ENCODE measurements at regions not wholly inside any gene's neighbourhood (a gene's known extent, or its start where the extent isn't known, plus 50 kb on each side); places are given as distances from the start of the nearest gene placed in this dataset.

DNA sequence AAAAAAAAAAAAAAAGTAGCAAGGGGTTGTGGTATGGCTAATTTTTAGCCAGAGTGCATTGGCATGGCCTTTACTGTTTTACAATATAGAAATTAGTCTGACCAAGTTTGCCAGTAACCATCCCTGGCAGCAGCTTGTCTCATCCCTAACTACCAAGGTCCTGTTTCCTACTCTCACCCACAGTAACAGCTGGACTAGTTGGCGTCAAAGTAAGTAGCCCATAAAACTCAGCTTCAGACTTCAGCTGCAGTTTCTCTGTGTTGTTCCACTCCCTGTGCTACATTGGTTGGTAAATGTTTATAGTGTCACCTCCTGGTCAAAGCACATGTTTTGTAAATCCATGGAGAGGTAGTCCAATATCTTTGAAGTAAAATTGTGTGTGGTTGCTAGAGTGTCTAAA is 691.3 kb downstream of the ZPLD1 start:
- no peak overlapping the region for H2AFZ ChIP-seq (ENCODE audit: control insufficient read depth, low read depth, low read length)
- in situ Hi-C loops (cut with MboI) (no loop called here), intact Hi-C loops (cut with micrococcal nuclease; ENCODE audit: unreplicated experiment) (loop anchor here (5.0 kb wide), 1 partner anchor 91 kb away; no protein-coding TSS in a partner anchor)
- no peaks in the 10 kb centered on the region for H3K36me3 ChIP-seq (ENCODE audit: control insufficient read depth in 2 of 2, insufficient read depth in 2 of 2, low read length in 1 of 2)
- BruUV-seq (replicated peaks) = no TSS peak
- H3K4me1 ChIP-seq (ENCODE audit: control insufficient read depth, insufficient read depth, low read length) = no peaks in the 10 kb centered on the region
- H3K9me3 ChIP-seq (replicated peaks; ENCODE audit: control insufficient read depth, insufficient read depth, low read length) = no peaks in the 10 kb centered on the region
- no peaks in the 10 kb centered on the region for H3K79me2 ChIP-seq (ENCODE audit: control insufficient read depth, insufficient read depth, low read length)
- POLR2A ChIA-PET = no interaction called here
- H3K4me2 ChIP-seq (ENCODE audit: control insufficient read depth, insufficient read depth) = no peak overlapping the region
- ATAC-seq = peak; percentile 52
- H3K4me3 ChIP-seq = no peak overlapping the region
- peak; percentile 15 for DNase-seq (ENCODE audit: low read depth, low spot score)
- SMC1A ChIA-PET (ENCODE audit: uncharacterized antibody, unreplicated experiment) = interaction anchor here (1.5 kb wide), 1 partner anchor 90 kb away, joined by 3 read pairs; no protein-coding TSS in a partner anchor
- no peak overlapping the region for H3K9ac ChIP-seq (ENCODE audit: control insufficient read depth, insufficient read depth, low read length)
- no peaks in the 10 kb centered on the region for H3K27me3 ChIP-seq (replicated peaks in 1 of 2; ENCODE audit: control insufficient read depth in 2 of 2, insufficient read depth in 2 of 2, low read length in 1 of 2)
- RAD21 ChIA-PET (ENCODE audit: unreplicated experiment) = interaction anchor here (1.8 kb wide), 1 partner anchor 13 kb away, joined by 5 read pairs; no protein-coding TSS in a partner anchor
- no peak overlapping the region for H3K27ac ChIP-seq (ENCODE audit: control insufficient read depth, insufficient read depth)
- TF ChIP-seq EGR1 (IDR thresholded peaks at IDR 0.05; ENCODE audit: borderline replicate concordance in 1 of 2, low read depth in 2 of 2, low read length in 2 of 2) (no peak), RCOR1 (conservative IDR thresholded peaks at IDR 0.05; ENCODE audit: low read depth, low read length) (no peak), SREBF2 (IDR thresholded peaks at IDR 0.05; ENCODE audit: low read length) (no peak), EP300 (IDR thresholded peaks at IDR 0.05; ENCODE audit: borderline replicate concordance in 1 of 2, control insufficient read depth in 1 of 2, low read depth in 2 of 2, low read length in 2 of 2) (no peak), FOXM1 (IDR thresholded peaks at IDR 0.05; ENCODE audit: low read depth, low read length) (no peak), ZNF217 (IDR thresholded peaks at IDR 0.05) (no peak)
- TF ChIP-seq, protein P1, sequence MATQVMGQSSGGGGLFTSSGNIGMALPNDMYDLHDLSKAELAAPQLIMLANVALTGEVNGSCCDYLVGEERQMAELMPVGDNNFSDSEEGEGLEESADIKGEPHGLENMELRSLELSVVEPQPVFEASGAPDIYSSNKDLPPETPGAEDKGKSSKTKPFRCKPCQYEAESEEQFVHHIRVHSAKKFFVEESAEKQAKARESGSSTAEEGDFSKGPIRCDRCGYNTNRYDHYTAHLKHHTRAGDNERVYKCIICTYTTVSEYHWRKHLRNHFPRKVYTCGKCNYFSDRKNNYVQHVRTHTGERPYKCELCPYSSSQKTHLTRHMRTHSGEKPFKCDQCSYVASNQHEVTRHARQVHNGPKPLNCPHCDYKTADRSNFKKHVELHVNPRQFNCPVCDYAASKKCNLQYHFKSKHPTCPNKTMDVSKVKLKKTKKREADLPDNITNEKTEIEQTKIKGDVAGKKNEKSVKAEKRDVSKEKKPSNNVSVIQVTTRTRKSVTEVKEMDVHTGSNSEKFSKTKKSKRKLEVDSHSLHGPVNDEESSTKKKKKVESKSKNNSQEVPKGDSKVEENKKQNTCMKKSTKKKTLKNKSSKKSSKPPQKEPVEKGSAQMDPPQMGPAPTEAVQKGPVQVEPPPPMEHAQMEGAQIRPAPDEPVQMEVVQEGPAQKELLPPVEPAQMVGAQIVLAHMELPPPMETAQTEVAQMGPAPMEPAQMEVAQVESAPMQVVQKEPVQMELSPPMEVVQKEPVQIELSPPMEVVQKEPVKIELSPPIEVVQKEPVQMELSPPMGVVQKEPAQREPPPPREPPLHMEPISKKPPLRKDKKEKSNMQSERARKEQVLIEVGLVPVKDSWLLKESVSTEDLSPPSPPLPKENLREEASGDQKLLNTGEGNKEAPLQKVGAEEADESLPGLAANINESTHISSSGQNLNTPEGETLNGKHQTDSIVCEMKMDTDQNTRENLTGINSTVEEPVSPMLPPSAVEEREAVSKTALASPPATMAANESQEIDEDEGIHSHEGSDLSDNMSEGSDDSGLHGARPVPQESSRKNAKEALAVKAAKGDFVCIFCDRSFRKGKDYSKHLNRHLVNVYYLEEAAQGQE (IDR thresholded peaks at IDR 0.05; ENCODE audit: low read depth, low read length) = no peak
- TF ChIP-seq, protein P2, sequence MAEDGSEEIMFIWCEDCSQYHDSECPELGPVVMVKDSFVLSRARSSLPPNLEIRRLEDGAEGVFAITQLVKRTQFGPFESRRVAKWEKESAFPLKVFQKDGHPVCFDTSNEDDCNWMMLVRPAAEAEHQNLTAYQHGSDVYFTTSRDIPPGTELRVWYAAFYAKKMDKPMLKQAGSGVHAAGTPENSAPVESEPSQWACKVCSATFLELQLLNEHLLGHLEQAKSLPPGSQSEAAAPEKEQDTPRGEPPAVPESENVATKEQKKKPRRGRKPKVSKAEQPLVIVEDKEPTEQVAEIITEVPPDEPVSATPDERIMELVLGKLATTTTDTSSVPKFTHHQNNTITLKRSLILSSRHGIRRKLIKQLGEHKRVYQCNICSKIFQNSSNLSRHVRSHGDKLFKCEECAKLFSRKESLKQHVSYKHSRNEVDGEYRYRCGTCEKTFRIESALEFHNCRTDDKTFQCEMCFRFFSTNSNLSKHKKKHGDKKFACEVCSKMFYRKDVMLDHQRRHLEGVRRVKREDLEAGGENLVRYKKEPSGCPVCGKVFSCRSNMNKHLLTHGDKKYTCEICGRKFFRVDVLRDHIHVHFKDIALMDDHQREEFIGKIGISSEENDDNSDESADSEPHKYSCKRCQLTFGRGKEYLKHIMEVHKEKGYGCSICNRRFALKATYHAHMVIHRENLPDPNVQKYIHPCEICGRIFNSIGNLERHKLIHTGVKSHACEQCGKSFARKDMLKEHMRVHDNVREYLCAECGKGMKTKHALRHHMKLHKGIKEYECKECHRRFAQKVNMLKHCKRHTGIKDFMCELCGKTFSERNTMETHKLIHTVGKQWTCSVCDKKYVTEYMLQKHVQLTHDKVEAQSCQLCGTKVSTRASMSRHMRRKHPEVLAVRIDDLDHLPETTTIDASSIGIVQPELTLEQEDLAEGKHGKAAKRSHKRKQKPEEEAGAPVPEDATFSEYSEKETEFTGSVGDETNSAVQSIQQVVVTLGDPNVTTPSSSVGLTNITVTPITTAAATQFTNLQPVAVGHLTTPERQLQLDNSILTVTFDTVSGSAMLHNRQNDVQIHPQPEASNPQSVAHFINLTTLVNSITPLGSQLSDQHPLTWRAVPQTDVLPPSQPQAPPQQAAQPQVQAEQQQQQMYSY (CRISPR knock-in tag; IDR thresholded peaks at IDR 0.05) = no peak
- CTCF ChIA-PET = interaction anchor here (0.7 to 1.3 kb wide), 3 partner anchors 21 to 1033 kb away, joined by 3 to 4 read pairs (median 3); no protein-coding TSS in a partner anchor
- 77% methylated on average over 1 of the region's 1 CpG for WGBS (ENCODE audit: insufficient coverage, insufficient replicate concordance, low lambda C conversion rate, missing lambda C conversion rate)
- FAIRE-seq = peak; percentile 23
- H4K20me1 ChIP-seq (ENCODE audit: control insufficient read depth, insufficient read depth) = no peaks in the 10 kb centered on the region
